WTC11 (cell line): ENCODE measurements at regions not wholly inside any gene's neighbourhood (a gene's known extent, or its start where the extent isn't known, plus 50 kb on each side); places are given as distances from the start of the nearest gene placed in this dataset.

ENCODE experiments used
- ATF2 ChIP-seq: sonication (generic); formaldehyde crosslinking; IDR thresholded peaks from 2 replicates; pipeline ENCODE4 v1.8.1; 2022; ENCODE audit warnings: low read depth, missing genetic modification reagents, borderline replicate concordance
- CREB1 ChIP-seq: sonication (generic); formaldehyde crosslinking; IDR thresholded peaks from 2 replicates; pipeline ENCODE4 v1.8.0; 2023; ENCODE audit warnings: mild to moderate bottlenecking, missing genetic modification reagents
- CTCF ChIP-seq: fragments of 200-600 bp; IDR thresholded peaks from 2 replicates; pipeline ENCODE4 v1.8.0; 2022; ENCODE audit warnings: antibody characterized with exemption
- IRF2 ChIP-seq: sonication (generic); formaldehyde crosslinking; IDR thresholded peaks from 2 replicates; pipeline ENCODE4 v1.8.0; 2022; ENCODE audit warnings: low read depth, missing genetic modification reagents, borderline replicate concordance
- SOX15 ChIP-seq: fragments of 250-450 bp; sonication (Bioruptor Pico); IDR thresholded peaks from 2 replicates; pipeline ENCODE4 v1.9.0; 2021; ENCODE audit warnings: mild to moderate bottlenecking

DNA sequence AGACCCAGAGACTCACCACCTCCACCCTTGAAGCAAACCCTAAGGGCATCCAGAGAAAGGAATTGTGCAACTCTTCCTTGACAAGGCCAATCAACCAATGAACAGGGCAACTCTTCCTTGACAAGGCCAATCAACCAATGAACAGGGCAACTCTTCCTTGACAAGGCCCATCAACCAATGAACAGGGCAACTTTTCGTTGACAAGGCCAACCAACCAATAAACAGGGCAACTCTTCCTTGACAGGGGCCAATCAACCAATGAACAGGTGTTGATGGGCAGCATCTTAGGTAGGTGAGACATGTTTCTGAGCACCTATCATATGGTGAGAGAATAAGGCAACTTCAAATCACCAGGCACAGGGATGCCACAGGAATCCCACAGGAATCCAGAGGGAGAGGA lies 181.5 kb upstream of the RNF32 start:
- TF ChIP-seq CTCF (no peak), CREB1 (no peak), ATF2 (CRISPR knock-in tag) (no peak), IRF2 (CRISPR knock-in tag) (no peak), SOX15 (CRISPR knock-in tag) (no peak)
